ENCODE measurements at regions not wholly inside any gene's neighbourhood (a gene's known extent, or its start where the extent isn't known, plus 50 kb on each side); places are given as distances from the start of the nearest gene placed in this dataset.

DNA sequence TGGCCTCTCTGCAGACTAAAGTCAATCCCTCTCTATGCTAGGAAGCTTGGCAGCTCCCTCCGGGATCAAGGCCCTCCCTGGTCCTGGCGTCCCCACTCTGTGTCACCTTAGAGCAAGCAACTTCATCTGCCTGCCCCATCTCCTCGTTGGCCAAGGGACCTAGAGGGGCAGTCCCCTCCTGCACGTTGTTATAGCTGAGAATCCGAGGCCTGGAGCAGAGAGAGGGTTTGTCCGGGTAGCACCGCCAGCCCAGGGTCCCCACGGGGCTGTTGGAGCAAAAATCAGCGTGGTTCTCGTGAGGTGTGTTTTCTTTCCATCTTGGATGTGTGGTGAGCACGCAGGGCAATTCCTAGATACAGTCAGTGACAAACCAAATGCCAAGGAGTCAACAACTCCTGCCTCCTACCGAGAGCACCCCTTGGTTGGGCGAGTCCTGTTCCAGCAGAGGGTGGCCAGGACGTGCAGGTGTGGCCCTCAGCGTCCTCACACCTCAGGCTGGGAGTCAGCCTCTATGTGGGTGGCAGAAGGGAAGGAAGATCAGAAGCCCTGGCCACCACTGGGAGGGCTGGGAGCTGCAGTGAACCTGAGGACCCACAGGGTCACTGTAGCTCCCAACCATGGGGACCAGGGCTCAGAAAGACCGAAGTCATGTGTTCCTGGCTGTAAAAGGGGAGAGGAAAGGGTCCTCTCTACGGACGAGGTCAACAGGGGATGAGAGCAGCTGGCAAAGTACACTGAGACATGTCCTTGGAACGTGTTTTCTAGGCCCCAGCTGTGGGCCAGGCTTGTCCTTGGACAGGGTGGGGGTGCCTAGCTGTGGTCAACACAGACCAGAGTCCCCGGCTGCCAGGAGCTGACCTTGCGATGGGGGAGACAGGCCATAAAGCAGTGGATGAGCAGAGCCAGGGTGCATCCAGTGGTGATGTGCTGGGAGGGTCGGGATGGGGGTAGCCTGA is 85.6 kb upstream of the CIBAR2 start:
- TF ChIP-seq MAFK (IDR thresholded peaks at IDR 0.05; ENCODE audit: low read depth, low read length) (no peak), RAD21 (IDR thresholded peaks at IDR 0.05; ENCODE audit: low read length) (no peak), POLR2A (IDR thresholded peaks at IDR 0.05; ENCODE audit: low read depth, low read length) (no peak)
- TF ChIP-seq, protein P1, sequence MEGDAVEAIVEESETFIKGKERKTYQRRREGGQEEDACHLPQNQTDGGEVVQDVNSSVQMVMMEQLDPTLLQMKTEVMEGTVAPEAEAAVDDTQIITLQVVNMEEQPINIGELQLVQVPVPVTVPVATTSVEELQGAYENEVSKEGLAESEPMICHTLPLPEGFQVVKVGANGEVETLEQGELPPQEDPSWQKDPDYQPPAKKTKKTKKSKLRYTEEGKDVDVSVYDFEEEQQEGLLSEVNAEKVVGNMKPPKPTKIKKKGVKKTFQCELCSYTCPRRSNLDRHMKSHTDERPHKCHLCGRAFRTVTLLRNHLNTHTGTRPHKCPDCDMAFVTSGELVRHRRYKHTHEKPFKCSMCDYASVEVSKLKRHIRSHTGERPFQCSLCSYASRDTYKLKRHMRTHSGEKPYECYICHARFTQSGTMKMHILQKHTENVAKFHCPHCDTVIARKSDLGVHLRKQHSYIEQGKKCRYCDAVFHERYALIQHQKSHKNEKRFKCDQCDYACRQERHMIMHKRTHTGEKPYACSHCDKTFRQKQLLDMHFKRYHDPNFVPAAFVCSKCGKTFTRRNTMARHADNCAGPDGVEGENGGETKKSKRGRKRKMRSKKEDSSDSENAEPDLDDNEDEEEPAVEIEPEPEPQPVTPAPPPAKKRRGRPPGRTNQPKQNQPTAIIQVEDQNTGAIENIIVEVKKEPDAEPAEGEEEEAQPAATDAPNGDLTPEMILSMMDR (conservative IDR thresholded peaks at IDR 0.05; ENCODE audit: low read depth, low read length): no peak

All from IMR-90 (cell line).